DOHH2 (cell line): ENCODE measurements at regions not wholly inside any gene's neighbourhood (a gene's known extent, or its start where the extent isn't known, plus 50 kb on each side); places are given as distances from the start of the nearest gene placed in this dataset.

Source experiments
- H3F3A ChIP-seq: fragments of 200-600 bp; sonication (generic), shearing (Covaris generic); 2 replicates; pipeline ENCODE4 v1.6.0; 2016; ENCODE audit warnings: antibody characterized with exemption, mild to moderate bottlenecking; ENCODE audit not compliant: control insufficient read depth, insufficient read depth
- H3K27ac ChIP-seq: fragments of 200-600 bp; sonication (generic); 2 replicates; pipeline ENCODE4 v1.5.1; 2014; ENCODE audit warnings: low read depth, mild to moderate bottlenecking, low read length, moderate library complexity
- H3K27me3 ChIP-seq: fragments of 200-600 bp; sonication (generic); 2 replicates; pipeline ENCODE4 v1.6.1; 2014; ENCODE audit warnings: mild to moderate bottlenecking, low read length, mixed read lengths; ENCODE audit not compliant: control insufficient read depth
- H3K36me3 ChIP-seq: fragments of 200-600 bp; sonication (generic); 2 replicates; pipeline ENCODE4 v1.6.1; 2014; ENCODE audit warnings: mild to moderate bottlenecking, low read length, moderate library complexity, mixed read lengths; ENCODE audit not compliant: control insufficient read depth
- H3K4me1 ChIP-seq: fragments of 200-600 bp; sonication (generic); 2 replicates; pipeline ENCODE4 v1.6.1; 2014; ENCODE audit warnings: mild to moderate bottlenecking, low read length, mixed read lengths; ENCODE audit not compliant: control insufficient read depth
- H3K4me2 ChIP-seq: fragments of 200-600 bp; sonication (generic); 2 replicates; pipeline ENCODE4 v1.6.0; 2014; ENCODE audit warnings: mild to moderate bottlenecking, low read length, moderate library complexity
- H3K4me3 ChIP-seq: fragments of 200-600 bp; sonication (generic); 2 replicates; pipeline ENCODE4 v1.5.1; 2014; ENCODE audit warnings: mild to moderate bottlenecking, low read length, mixed read lengths
- H3K79me2 ChIP-seq: fragments of 200-600 bp; sonication (generic); 2 replicates; pipeline ENCODE4 v1.6.1; 2014; ENCODE audit warnings: mild to moderate bottlenecking, low read length, mixed read lengths; ENCODE audit not compliant: control insufficient read depth
- H3K9me2 ChIP-seq: fragments of 200-600 bp; sonication (generic); replicated peaks from 2 replicates; pipeline ENCODE4 v1.6.1; 2014; ENCODE audit warnings: mild to moderate bottlenecking, low read length, mixed read lengths; ENCODE audit not compliant: control insufficient read depth
- H3K9me3 ChIP-seq: fragments of 200-600 bp; sonication (generic); 2 replicates; pipeline ENCODE4 v1.6.1; 2014; ENCODE audit warnings: antibody characterized with exemption, low read length, mixed read lengths; ENCODE audit not compliant: control insufficient read depth, insufficient read depth
- H4K20me1 ChIP-seq: fragments of 200-600 bp; sonication (generic); 2 replicates; pipeline ENCODE4 v1.6.0; 2014; ENCODE audit warnings: low read depth, mild to moderate bottlenecking, antibody characterized with exemption, low read length, moderate library complexity; ENCODE audit not compliant: control insufficient read depth, insufficient read depth
- CTCF ChIP-seq: fragments of 200-600 bp; sonication (generic); IDR thresholded peaks from one replicate; pipeline ENCODE4 v1.5.1; 2014; ENCODE audit warnings: antibody characterized with exemption, mild to moderate bottlenecking, low read depth, low read length; ENCODE audit not compliant: poor library complexity, severe bottlenecking
- EZH2phosphoT487 ChIP-seq: fragments of 200-600 bp; sonication (generic); IDR thresholded peaks from 2 replicates; pipeline ENCODE4 v1.6.1; 2017; ENCODE audit warnings: borderline replicate concordance, mild to moderate bottlenecking, antibody characterized with exemption, low read length, moderate library complexity, mixed read lengths

DNA sequence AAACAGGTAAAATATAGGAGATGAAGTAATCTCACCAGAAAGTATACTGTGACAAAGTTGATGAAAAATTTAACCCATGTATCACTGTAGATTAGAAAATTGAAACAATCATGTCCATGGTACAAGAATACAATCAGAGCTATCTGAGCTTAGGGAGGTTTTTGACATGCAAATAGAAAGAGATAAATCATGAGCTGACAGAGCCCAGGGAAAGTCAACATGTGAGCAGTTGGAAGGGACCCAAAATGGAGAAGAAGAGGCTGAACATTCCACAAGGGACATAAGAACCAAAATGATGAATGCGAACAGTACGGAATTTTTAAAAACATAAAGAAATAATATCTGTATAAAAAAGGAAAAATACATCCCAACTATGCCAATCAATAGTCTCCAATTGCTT is 395.4 kb upstream of the CYRIA start:
- Histone ChIP-seq H3F3A (peaks cover 5% of the 10 kb centered on the region), H3K4me1 (peaks cover 43% of the 10 kb centered on the region), H3K9me3 (no peaks in the 10 kb centered on the region), H4K20me1 (no peaks in the 10 kb centered on the region), H3K27me3 (no peaks in the 10 kb centered on the region), H3K4me3 (no peak overlapping the region), H3K9me2 (no peaks in the 10 kb centered on the region), H3K36me3 (no peaks in the 10 kb centered on the region), H3K27ac (no peak overlapping the region), H3K4me2 (no peak overlapping the region), H3K79me2 (no peaks in the 10 kb centered on the region)
- TF ChIP-seq CTCF (no peak), EZH2phosphoT487 (no peak)

DNA sequence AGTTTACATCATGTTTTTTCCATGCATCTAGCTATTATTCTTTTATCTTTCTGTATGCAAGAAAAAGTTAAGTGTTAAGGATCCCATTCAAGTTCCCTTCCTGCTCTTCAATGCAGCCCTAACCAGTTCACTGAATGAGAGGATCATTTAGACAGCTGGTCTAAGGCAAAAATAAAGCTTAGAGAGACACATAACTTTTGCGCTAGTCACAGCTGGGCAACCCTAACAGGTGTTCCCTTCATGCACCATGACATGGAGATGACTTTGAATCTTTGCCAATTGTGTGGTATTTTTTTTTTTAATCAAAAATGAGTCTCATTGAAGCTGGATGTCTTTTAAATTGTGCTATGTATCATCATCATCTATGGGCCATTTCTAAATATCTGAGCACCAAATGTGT is 393.8 kb upstream of the CYRIA start:
- H3K79me2 ChIP-seq = no peaks in the 10 kb centered on the region
- no peak for TF ChIP-seq CTCF
- no peak for TF ChIP-seq EZH2phosphoT487
- H3K27ac ChIP-seq = peak overlapping the region; percentile 34
- H3K9me2 ChIP-seq = no peaks in the 10 kb centered on the region
- peaks cover 5% of the 10 kb centered on the region for H3F3A ChIP-seq
- no peaks in the 10 kb centered on the region for H4K20me1 ChIP-seq
- H3K4me3 ChIP-seq = peak overlapping the region; percentile 38
- no peaks in the 10 kb centered on the region for H3K27me3 ChIP-seq
- no peaks in the 10 kb centered on the region for H3K9me3 ChIP-seq
- H3K4me2 ChIP-seq = peak overlapping the region; percentile 46
- H3K4me1 ChIP-seq = peaks cover 43% of the 10 kb centered on the region
- no peaks in the 10 kb centered on the region for H3K36me3 ChIP-seq

DNA sequence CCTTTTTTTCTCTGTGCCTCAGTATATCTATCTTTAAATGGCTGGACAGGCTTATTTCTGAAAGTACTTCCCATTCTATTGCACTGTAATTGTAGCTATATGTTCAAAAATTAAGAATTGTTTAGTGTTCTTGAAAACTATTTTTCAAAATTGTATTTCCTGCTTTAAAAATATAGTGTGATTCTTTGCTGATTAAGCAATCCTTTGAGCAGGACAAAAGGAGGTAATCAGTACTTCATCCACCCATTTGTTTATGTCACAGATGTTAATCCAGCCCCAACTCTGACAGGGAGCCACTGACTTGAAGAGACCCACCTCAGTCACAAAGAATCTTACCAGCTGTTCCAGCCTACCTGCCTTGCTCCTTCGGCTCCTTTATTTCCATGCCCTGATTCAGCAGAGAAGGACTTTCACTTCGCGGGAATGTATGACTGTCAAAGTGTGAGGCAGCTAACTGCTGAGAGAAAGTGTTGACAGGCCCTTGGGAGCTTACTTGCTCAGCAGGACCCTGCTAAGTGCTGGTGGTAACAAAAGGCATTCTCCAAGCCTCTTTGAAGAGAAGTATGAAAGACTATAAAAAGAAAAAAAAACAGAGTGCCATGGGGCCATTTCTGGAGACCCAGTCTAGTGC is 393.3 kb upstream of the CYRIA start:
- TF ChIP-seq EZH2phosphoT487 (no peak), CTCF (no peak)
- peak overlapping the region; percentile 38 for H3K4me3 ChIP-seq

More for the DNA sequence above, 393.3 kb upstream of the CYRIA start:
- no peaks in the 10 kb centered on the region for H3K36me3 ChIP-seq
- no peaks in the 10 kb centered on the region for H3K9me2 ChIP-seq
- no peaks in the 10 kb centered on the region for H3K9me3 ChIP-seq
- H3K27ac ChIP-seq = peak overlapping the region; percentile 34
- peak overlapping the region; percentile 46 for H3K4me2 ChIP-seq
- H3K79me2 ChIP-seq = no peaks in the 10 kb centered on the region
- no peaks in the 10 kb centered on the region for H4K20me1 ChIP-seq
- H3K27me3 ChIP-seq = no peaks in the 10 kb centered on the region
- H3F3A ChIP-seq = peaks cover 5% of the 10 kb centered on the region
- peaks cover 43% of the 10 kb centered on the region for H3K4me1 ChIP-seq
